ENCODE measurements at regions not wholly inside any gene's neighbourhood (a gene's known extent, or its start where the extent isn't known, plus 50 kb on each side); places are given as distances from the start of the nearest gene placed in this dataset.

- H3K36me3 ChIP-seq (ENCODE audit: control insufficient read depth, insufficient read depth, low read length): no peaks in the 10 kb centered on the region
- H3K27ac ChIP-seq (ENCODE audit: insufficient read depth, low read length): peak overlapping the region; percentile 13
- H3K9ac ChIP-seq (ENCODE audit: insufficient read depth, low read length): no peak overlapping the region
- peak overlapping the region in 1 of 4 experiments; percentile 6 for H3K4me3 ChIP-seq (replicated peaks in 1 of 4; ENCODE audit: control extremely low read depth in 1 of 4, insufficient read depth in 1 of 4, low read depth in 3 of 4, low read length in 4 of 4)
- H2AFZ ChIP-seq (ENCODE audit: low read length): no peak overlapping the region
- H3K9me3 ChIP-seq (ENCODE audit: control insufficient read depth, insufficient read depth, low read depth, low read length): no peaks in the 10 kb centered on the region
- H4K20me1 ChIP-seq (ENCODE audit: control insufficient read depth, extremely low read depth, insufficient read depth, low read length): no peaks in the 10 kb centered on the region
- peaks cover 21% of the 10 kb centered on the region for H3K4me1 ChIP-seq (ENCODE audit: control insufficient read depth, extremely low read depth, insufficient read depth, low read length)
- H3K79me2 ChIP-seq (ENCODE audit: control insufficient read depth, insufficient read depth, low read length): no peaks in the 10 kb centered on the region
- DNase-seq (ENCODE audit: low read depth in 2 of 2): peak; percentile 79 to 91
- peak overlapping the region; percentile 51 for H3K4me2 ChIP-seq (ENCODE audit: extremely low read depth, insufficient read depth, low read length)
- TF ChIP-seq CTCF (conservative IDR thresholded peaks at IDR 0.05 in 1 of 2, IDR thresholded peaks at IDR 0.05 in 1 of 2; ENCODE audit: low read depth in 1 of 2, low read length in 2 of 2) (no peak), EZH2 (IDR thresholded peaks at IDR 0.05; ENCODE audit: low read length, missing control alignments) (no peak)
- H3K27me3 ChIP-seq (ENCODE audit: control insufficient read depth, insufficient read depth, low read length): no peaks in the 10 kb centered on the region
Observed at GRCh38 chr15:35306361-35306981, 221.4 kb upstream of the NANOGP8 start.

GRCh38 chr15:35305946-35306345 lies 220.9 kb upstream of the NANOGP8 start:
- H3K4me2 ChIP-seq (ENCODE audit: extremely low read depth, insufficient read depth, low read length): no peak overlapping the region
- no peaks in the 10 kb centered on the region for H4K20me1 ChIP-seq (ENCODE audit: control insufficient read depth, extremely low read depth, insufficient read depth, low read length)
- H3K27me3 ChIP-seq (ENCODE audit: control insufficient read depth, insufficient read depth, low read length): no peaks in the 10 kb centered on the region
- no peaks in the 10 kb centered on the region for H3K9me3 ChIP-seq (ENCODE audit: control insufficient read depth, insufficient read depth, low read depth, low read length)
- DNase-seq (ENCODE audit: low read depth in 2 of 2): peak; percentile 83 to 96
- no peak overlapping the region for H3K4me3 ChIP-seq (replicated peaks in 1 of 4; ENCODE audit: control extremely low read depth in 1 of 4, insufficient read depth in 1 of 4, low read depth in 3 of 4, low read length in 4 of 4)
- no peak overlapping the region for H3K9ac ChIP-seq (ENCODE audit: insufficient read depth, low read length)
- H2AFZ ChIP-seq (ENCODE audit: low read length): no peak overlapping the region
- no peak overlapping the region for H3K27ac ChIP-seq (ENCODE audit: insufficient read depth, low read length)
- TF ChIP-seq EZH2 (IDR thresholded peaks at IDR 0.05; ENCODE audit: low read length, missing control alignments): no peak
- TF ChIP-seq CTCF (conservative IDR thresholded peaks at IDR 0.05 in 1 of 2, IDR thresholded peaks at IDR 0.05 in 1 of 2; ENCODE audit: low read depth in 1 of 2, low read length in 2 of 2): no peak
- H3K4me1 ChIP-seq (ENCODE audit: control insufficient read depth, extremely low read depth, insufficient read depth, low read length): peaks cover 21% of the 10 kb centered on the region
- no peaks in the 10 kb centered on the region for H3K79me2 ChIP-seq (ENCODE audit: control insufficient read depth, insufficient read depth, low read length)
- H3K36me3 ChIP-seq (ENCODE audit: control insufficient read depth, insufficient read depth, low read length): no peaks in the 10 kb centered on the region

GRCh38 chr15:35305031-35305550 lies 220.0 kb upstream of the NANOGP8 start:
- Histone ChIP-seq H3K9ac (ENCODE audit: insufficient read depth, low read length) (no peak overlapping the region), H3K4me2 (ENCODE audit: extremely low read depth, insufficient read depth, low read length) (no peak overlapping the region), H3K4me3 (replicated peaks in 1 of 4; ENCODE audit: control extremely low read depth in 1 of 4, insufficient read depth in 1 of 4, low read depth in 3 of 4, low read length in 4 of 4) (no peak overlapping the region), H3K9me3 (ENCODE audit: control insufficient read depth, insufficient read depth, low read depth, low read length) (no peaks in the 10 kb centered on the region), H4K20me1 (ENCODE audit: control insufficient read depth, extremely low read depth, insufficient read depth, low read length) (no peaks in the 10 kb centered on the region), H3K27ac (ENCODE audit: insufficient read depth, low read length) (no peak overlapping the region), H3K36me3 (ENCODE audit: control insufficient read depth, insufficient read depth, low read length) (no peaks in the 10 kb centered on the region), H3K4me1 (ENCODE audit: control insufficient read depth, extremely low read depth, insufficient read depth, low read length) (peaks cover 21% of the 10 kb centered on the region), H3K27me3 (ENCODE audit: control insufficient read depth, insufficient read depth, low read length) (no peaks in the 10 kb centered on the region), H2AFZ (ENCODE audit: low read length) (no peak overlapping the region), H3K79me2 (ENCODE audit: control insufficient read depth, insufficient read depth, low read length) (no peaks in the 10 kb centered on the region)
- DNase-seq (ENCODE audit: low read depth in 2 of 2): peak in 1 of 2 donors; percentile 57
- TF ChIP-seq EZH2 (IDR thresholded peaks at IDR 0.05; ENCODE audit: low read length, missing control alignments) (no peak), CTCF (conservative IDR thresholded peaks at IDR 0.05 in 1 of 2, IDR thresholded peaks at IDR 0.05 in 1 of 2; ENCODE audit: low read depth in 1 of 2, low read length in 2 of 2) (no peak)
